DMS 273 (cell line): ENCODE measurements at regions not wholly inside any gene's neighbourhood (a gene's known extent, or its start where the extent isn't known, plus 50 kb on each side); places are given as distances from the start of the nearest gene placed in this dataset.

ENCODE experiments used
- DNase-seq: peaks from one replicate; lab custom pipeline; 2025; ENCODE audit not compliant: unreplicated experiment; lab: John Stamatoyannopoulos, UW

GRCh38 chr5:68476854-68477253 is 261.3 kb downstream of the PIK3R1 start:
- peak; percentile 36 for DNase-seq

- DNase-seq: peak; percentile 83
These were observed 262.9 kb downstream of the PIK3R1 start for GRCh38 chr5:68478301-68479095.

GRCh38 chr5:68479524-68479923 is 264.0 kb downstream of the PIK3R1 start:
- DNase-seq: peak; percentile 88

- no peak for DNase-seq
These were observed 264.9 kb downstream of the PIK3R1 start for GRCh38 chr5:68480335-68480940.

- DNase-seq: peak; percentile 95
These were observed 266.6 kb downstream of the PIK3R1 start for GRCh38 chr5:68482199-68482598.

- DNase-seq: no peak
These were observed 268.9 kb downstream of the PIK3R1 start for GRCh38 chr5:68484307-68485068.

GRCh38 chr5:68489556-68489955 is 274.0 kb downstream of the PIK3R1 start:
- no peak for DNase-seq

- peak; percentile 54 for DNase-seq
These were observed 274.9 kb downstream of the PIK3R1 start for GRCh38 chr5:68490406-68490805.

GRCh38 chr5:68494771-68495170 is 279.2 kb downstream of the PIK3R1 start:
- DNase-seq: no peak

GRCh38 chr5:68499987-68500386 is 284.4 kb downstream of the PIK3R1 start:
- no peak for DNase-seq

- DNase-seq: no peak
These were observed 285.3 kb downstream of the PIK3R1 start for GRCh38 chr5:68500813-68501212.

- no peak for DNase-seq
These were observed 287.0 kb downstream of the PIK3R1 start for GRCh38 chr5:68502531-68502930.

GRCh38 chr5:68504306-68504705 is 288.8 kb downstream of the PIK3R1 start:
- no peak for DNase-seq

GRCh38 chr5:68505917-68506860 is 290.6 kb downstream of the PIK3R1 start:
- no peak for DNase-seq

GRCh38 chr5:68515514-68515913 is 300.0 kb downstream of the PIK3R1 start:
- DNase-seq: no peak

- no peak for DNase-seq
These were observed 302.7 kb downstream of the PIK3R1 start for GRCh38 chr5:68518286-68518685.

- DNase-seq: no peak
These were observed 303.6 kb downstream of the PIK3R1 start for GRCh38 chr5:68519143-68519542.

- DNase-seq: no peak
These were observed 306.2 kb downstream of the PIK3R1 start for GRCh38 chr5:68521776-68522175.

- DNase-seq: no peak
These were observed 307.3 kb downstream of the PIK3R1 start for GRCh38 chr5:68522863-68523262.

- DNase-seq: no peak
These were observed 313.3 kb downstream of the PIK3R1 start for GRCh38 chr5:68528821-68529273.

GRCh38 chr5:68529581-68529980 is 314.0 kb downstream of the PIK3R1 start:
- no peak for DNase-seq
